HL-60/S4 (cell line): ENCODE measurements at regions not wholly inside any gene's neighbourhood (a gene's known extent, or its start where the extent isn't known, plus 50 kb on each side); places are given as distances from the start of the nearest gene placed in this dataset.

Experiments used
- in situ Hi-C: fragments of 300-500 bp; cut with MboI; formaldehyde crosslinking; loops from 2 replicates; pipeline ENCODE4 v1.14.3; 2022; ENCODE audit warnings: low sequenced_read_pairs

DNA sequence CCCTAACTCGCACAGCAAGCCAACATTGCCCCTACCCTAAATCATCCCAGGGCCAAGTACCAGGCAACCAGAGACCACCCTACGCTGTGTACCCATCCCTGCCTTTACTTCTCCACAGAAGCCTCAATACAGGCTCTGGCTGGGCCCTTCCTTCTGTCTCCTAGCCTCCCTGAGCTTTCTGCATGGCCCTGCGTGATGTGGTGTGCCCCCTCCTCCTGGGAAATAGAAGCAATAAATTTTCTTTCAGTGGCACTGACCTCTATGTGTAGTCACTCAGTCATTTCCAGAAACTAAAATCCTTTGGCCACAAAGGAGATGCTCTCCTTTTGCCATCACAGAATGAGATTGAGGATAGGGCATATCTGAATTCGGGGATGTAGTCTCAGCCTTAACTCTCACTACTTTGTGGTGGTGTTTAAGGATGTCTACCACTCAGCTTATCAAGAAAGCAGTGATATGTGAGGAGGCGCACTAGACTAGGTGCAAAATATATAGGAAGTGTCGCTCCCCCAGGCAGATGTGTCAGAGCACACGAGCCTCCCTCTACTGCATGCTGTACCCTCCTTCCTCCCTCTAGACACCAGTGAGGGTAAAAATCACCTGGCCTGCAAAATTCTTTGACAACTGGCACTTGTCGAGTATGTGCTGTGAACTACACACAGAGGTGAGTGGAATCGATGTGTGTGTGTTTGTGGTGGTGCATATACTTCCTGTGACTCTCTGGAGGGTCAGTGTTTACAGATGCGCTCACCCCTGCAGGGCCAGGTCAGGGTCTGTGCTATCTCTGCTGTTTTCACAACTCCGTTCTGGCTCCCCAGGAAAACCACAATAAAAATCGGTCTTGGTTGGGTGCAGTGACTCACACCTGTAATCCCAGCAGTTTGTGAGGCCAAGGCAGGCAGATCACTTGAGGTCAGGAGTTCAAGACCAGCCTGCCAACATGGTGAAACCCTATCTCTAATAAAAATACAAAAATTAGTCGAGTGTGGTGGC is 825.9 kb upstream of the IGFBP3 start:
- in situ Hi-C loops: no loop called here

GRCh38 chr7:46745707-46746090 is 824.6 kb upstream of the IGFBP3 start:
- in situ Hi-C loops: no loop called here

DNA sequence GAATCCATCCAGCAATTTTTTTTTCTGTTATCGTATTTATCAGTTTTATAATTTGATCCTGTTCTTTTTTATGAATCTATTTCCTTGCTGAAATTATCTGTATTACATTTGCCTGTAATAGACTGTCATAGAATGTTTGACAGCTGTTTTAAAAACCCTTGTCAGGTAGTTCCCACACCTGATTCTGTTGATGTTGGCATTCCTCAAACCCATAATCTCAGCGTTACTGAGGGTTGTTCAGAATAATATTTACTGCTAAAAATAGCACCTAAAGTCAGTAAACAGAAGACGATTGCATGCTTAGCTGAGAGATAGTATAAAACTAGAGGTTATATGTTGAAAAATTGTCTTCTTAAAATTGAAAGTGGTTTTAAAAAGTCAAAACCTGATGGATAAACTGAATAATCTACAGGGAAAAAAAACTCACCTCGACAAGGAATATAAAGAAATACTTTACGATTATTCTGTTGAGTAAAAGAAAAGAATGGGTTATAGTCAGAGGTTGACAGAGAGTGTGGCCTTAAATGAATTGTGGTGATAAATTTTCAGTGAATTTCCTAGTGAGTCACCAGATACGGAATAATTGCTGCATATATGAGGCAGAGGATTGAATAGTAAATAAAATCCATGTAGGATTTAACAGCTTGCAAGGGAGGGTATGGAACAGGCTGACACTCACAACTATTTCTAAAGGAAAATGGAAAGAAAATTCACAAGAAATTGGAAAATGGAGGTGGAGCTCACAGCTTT is 824.1 kb upstream of the IGFBP3 start:
- in situ Hi-C loops: no loop called here

- in situ Hi-C loops: no loop called here
Measured at GRCh38 chr7:46742601-46743000, 821.5 kb upstream of the IGFBP3 start.

DNA sequence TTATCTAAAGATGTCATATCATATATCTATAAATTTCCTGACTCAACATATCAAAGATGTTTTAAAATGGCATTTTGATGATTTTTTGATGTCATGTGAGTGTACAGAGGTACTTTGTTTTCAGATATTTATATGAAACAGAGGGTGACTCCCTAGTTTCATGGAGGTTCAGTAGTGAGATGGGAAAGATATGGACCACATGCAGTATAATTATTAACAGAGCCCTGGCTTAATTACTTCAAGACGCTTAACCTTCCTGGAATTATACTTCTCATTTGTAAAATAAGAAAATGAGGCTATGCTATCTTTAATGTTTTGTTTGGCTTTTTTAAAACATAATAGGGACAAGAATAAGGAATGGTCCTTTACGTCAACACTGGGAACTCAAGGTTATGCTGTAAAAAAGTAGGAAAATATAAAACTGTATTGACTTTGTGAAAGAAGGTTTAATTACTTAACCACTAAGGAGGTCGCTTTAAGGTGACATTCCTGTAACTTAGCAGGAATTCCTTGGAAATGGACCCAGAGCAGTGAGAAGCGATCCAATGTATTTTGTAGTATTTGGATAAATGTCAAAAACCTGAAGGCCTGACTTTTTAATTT is 821.0 kb upstream of the IGFBP3 start:
- in situ Hi-C loops: no loop called here

DNA sequence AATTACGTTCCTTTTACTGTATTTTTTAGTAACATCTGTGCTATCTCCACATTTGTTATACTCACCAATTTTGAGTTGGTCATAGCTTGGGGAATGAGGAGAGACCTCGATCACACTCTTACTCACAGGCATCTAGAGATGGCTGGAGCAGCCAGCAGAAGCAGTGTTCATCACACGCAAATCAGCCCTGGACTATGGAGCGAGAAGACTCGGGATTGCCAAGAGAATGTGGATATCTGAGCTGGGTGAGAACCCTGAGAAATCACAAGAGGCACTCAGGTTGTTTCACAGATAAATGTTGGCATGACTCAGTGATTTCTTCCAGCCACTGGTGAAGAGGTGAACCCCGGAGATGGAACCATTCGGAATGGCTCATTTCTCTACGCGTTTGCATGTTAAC is 820.1 kb upstream of the IGFBP3 start:
- in situ Hi-C loops: no loop called here

GRCh38 chr7:46739518-46740234 is 818.6 kb upstream of the IGFBP3 start:
- in situ Hi-C loops: no loop called here

- in situ Hi-C loops: no loop called here
Measured at GRCh38 chr7:46738796-46739195, 817.7 kb upstream of the IGFBP3 start.

DNA sequence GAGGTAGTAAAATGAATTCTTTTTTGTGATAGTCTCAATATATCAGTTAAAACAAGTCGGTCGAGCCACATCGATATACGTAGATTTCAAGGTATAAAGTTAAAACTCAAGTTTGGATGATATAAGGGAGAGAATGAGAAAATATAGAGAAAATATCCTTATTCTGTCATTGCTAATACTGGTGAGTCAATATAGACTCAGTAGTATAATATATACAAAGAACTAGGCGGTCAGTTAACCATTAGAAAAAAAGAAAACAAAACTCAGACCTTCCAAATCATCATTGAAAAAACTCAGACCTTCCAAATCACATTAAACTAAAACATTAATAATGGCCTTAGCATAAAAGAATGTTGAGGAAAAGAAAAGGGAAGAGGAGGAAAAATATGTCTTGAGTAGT is 817.1 kb upstream of the IGFBP3 start:
- in situ Hi-C loops: no loop called here

GRCh38 chr7:46725838-46726237 is 804.8 kb upstream of the IGFBP3 start:
- in situ Hi-C loops: no loop called here

- in situ Hi-C loops: no loop called here
Measured at GRCh38 chr7:46725136-46725535, 804.1 kb upstream of the IGFBP3 start.

- in situ Hi-C loops: no loop called here
Measured at GRCh38 chr7:46723742-46724141, 802.7 kb upstream of the IGFBP3 start.

- in situ Hi-C loops: no loop called here
Measured at GRCh38 chr7:46723003-46723402, 801.9 kb upstream of the IGFBP3 start.

DNA sequence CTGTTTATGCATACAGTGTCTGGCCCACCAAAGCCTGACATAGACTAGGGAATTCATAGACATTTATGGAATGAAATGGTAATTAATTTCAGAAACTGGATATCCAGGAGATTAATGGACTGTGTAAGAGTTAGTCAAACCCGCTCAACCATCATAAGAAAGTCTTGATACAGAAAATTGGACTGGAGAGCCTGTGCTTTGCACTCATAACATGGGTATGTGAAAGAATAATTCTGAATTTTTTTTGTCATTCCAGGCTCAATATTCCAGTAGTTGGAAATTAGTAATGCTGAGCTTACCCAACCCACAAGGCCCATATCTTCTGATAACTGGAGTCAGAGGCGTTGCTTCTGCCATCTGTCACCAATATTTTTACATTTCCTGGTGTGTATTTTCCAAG is 799.7 kb upstream of the IGFBP3 start:
- in situ Hi-C loops: no loop called here

- in situ Hi-C loops: no loop called here
Measured at GRCh38 chr7:46719616-46720015, 798.5 kb upstream of the IGFBP3 start.

GRCh38 chr7:46716926-46717325 is 795.9 kb upstream of the IGFBP3 start:
- in situ Hi-C loops: no loop called here

GRCh38 chr7:46715579-46715978 is 794.5 kb upstream of the IGFBP3 start:
- in situ Hi-C loops: no loop called here

DNA sequence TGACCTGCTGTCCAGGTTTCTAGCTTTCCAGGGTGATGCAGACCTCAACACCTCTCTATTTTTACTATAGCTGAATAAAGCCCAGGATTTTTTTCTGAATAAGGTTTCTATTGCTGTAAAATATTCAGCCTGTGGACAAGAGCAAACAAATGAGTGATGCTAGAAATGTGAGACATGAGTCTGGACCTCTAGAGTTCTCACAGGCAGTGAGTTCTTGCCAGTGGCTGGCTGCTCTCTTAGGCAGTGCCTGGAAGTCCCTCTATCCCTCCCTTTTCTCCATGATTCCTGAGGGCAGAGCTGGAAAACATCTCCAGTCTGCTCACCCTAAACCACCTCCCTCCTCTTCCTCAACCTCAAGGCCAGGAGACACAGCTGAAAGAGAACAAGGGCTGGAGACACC is 793.8 kb upstream of the IGFBP3 start:
- in situ Hi-C loops: no loop called here

GRCh38 chr7:46713868-46714596 is 793.0 kb upstream of the IGFBP3 start:
- in situ Hi-C loops: no loop called here

- in situ Hi-C loops: no loop called here
Measured at GRCh38 chr7:46710927-46711326, 789.9 kb upstream of the IGFBP3 start.
